GM18502 (cell line): ENCODE measurements at regions not wholly inside any gene's neighbourhood (a gene's known extent, or its start where the extent isn't known, plus 50 kb on each side); places are given as distances from the start of the nearest gene placed in this dataset.

Experiments
- ATAC-seq: cut with Tn5 transposase; IDR thresholded peaks from one replicate; pipeline ENCODE4 v1.9.1; 2021; ENCODE audit warnings: mild to moderate bottlenecking; ENCODE audit not compliant: unreplicated experiment, poor library complexity

DNA sequence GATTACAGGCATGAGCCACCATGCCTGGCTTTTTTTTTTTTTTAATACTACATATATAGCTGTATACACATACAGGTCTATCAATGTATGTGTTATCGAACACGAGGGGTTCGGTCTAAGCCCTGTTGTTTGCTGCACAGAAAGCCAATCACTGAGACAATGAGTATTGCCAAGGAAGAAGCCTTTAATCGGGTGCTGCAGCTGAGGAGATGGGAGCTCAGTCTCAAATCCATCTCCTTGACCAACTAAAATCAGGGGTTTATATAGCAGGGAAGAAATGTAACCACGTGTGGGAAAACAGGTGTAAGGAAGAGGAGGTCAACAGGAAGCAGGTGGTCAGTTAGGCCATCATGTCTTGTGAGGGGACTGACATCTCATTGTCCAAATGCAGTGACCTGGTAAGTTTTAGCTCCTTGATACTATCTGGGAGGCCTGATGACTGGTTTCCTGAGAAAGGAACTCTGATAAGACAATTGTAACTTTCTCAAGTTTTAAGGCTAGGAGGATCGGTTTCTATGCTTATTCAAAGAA lies 80.9 kb upstream of the MAP1LC3B2 start:
- ATAC-seq, result no peak

- ATAC-seq, result no peak
These were observed 78.9 kb upstream of the MAP1LC3B2 start for GRCh38 chr12:116480210-116480810.

DNA sequence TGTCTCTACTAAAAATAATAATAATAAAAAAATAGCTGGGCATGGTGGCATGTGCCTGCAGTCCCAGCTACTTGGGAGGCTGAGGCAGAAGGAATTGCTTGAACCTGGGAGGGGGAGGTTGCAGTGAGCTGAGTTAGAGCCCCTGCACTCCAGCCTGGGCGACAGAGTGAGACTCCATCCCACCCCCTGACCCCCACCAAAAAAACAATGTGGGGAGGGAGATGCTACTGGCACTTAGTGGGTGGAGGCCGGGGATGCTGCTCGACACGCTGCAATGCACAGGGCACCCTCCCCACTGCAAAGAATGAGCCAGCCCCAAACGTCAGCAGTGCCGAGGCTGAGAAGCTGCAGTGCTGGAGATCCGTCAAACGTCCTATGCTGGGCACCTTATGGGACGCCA lies 77.5 kb upstream of the MAP1LC3B2 start:
- ATAC-seq, result no peak

DNA sequence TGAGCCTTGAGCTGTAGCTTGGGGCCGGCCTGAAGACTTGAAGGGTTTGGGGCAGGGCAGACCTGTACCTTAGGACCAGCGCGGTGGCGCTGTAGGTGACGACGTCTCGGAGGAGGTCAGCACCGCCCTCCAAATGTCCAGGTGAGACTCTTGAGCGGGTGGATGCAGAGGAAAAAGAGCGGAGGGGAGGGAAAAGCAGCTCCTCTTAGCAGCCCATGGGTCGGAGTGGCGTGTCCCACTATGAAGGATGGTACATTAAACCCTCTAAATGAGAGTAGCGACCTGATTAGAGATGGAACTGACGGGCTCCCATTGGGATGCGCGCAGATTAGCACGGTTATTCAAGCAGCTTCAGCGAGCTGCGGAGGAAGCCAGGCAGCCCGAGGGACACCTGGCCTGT lies 77.0 kb upstream of the MAP1LC3B2 start:
- ATAC-seq, result no peak

DNA sequence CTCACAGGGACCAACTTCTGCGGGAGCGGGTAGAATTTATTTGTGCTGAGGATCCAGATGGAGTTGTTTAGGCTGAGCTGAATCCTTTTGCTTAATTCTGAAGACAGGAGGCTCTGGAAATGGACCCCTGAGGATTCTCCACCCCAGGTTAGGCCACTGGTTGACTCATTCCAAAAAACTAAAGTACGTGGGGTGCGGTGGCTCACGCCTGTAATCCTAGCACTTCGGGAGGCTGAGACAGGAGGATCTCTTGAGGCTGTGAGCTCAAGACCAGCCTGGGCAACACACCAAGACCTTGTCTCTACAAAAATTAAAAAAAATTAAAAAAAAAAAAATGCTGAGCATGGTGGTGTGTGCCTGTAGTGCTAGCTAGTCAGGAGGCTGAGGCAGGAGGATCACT lies 76.3 kb upstream of the MAP1LC3B2 start:
- ATAC-seq, result no peak

- no peak for ATAC-seq
These were observed 75.0 kb upstream of the MAP1LC3B2 start for GRCh38 chr12:116483959-116484750.

DNA sequence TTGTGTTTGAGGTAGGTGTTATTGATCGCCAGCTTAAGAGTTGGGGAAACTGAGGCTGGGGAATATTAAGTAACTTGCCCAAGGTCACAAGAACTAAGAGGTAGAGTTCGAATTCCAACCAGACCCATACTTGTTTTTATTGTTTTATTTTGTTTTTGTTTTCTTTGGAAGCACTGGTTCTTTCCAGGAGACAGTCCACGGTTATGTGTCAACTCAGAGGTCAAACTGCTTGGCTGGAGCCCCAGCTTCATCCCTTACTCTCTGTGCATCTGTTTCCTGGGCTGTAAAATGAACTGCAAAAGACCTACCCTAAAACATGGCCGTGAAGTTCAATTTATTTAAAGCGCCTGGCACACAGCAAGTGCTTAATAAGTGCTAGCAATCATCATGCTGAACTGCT lies 74.4 kb upstream of the MAP1LC3B2 start:
- no peak for ATAC-seq

DNA sequence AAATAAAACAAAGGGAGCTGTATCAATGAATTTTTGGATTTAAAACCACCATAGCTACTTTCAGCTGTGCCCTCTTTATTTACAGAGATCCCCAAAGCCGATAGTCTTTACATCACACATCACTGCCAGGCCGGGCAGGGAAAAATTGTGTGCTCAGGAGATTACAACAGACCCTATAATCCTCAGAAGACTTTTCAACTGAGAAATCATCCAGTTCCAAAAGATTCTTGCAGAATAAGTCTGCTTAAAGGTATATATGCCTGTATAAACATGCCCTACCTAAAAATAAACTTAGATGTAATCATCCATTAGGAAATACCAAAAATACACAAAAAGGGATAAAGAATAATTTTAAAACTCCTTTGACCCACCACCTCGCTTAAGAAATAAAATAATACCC lies 70.1 kb upstream of the MAP1LC3B2 start:
- ATAC-seq, result no peak

DNA sequence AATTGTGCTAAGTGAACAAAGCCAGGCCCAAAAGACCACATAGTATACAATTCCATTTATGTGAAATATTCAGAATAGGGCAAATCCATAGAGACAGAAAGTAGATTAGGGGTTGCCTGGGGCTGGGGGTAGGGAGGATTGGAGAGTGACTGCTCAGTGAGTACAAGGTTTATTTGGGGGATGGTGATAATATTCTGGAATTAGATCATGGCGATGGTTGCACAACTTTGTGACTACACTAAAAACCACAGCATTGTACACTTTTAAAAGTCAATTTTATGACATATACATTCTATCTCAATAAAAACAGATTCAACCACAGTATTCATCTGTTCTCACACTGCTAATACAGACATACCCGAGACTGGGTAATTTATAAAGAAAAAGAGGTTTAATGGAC lies 68.7 kb upstream of the MAP1LC3B2 start:
- no peak for ATAC-seq

- no peak for ATAC-seq
These were observed 66.4 kb upstream of the MAP1LC3B2 start for GRCh38 chr12:116492703-116493324.

DNA sequence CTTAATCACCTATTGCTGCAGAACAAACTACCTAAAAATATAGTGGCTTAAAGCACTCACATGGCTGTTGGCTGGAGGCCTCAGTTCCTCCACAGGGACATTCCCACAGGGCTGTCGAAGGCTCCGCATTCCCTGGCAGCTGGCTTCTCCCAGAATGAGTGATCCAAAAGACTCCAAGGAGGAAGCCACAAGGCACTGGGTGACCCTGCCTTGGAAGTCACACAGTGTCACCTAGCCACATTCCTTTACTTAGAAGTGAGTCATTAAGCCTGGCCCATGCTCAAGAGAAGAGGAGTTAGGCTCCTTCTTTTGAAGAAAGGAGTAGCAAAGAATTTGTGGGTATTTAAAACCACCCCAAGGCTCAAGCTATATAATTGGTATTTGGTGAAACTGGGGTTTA lies 63.9 kb upstream of the MAP1LC3B2 start:
- no peak for ATAC-seq

GRCh38 chr12:116497051-116497591 lies 62.1 kb upstream of the MAP1LC3B2 start:
- ATAC-seq, result no peak

GRCh38 chr12:116498471-116498870 lies 60.7 kb upstream of the MAP1LC3B2 start:
- no peak for ATAC-seq

DNA sequence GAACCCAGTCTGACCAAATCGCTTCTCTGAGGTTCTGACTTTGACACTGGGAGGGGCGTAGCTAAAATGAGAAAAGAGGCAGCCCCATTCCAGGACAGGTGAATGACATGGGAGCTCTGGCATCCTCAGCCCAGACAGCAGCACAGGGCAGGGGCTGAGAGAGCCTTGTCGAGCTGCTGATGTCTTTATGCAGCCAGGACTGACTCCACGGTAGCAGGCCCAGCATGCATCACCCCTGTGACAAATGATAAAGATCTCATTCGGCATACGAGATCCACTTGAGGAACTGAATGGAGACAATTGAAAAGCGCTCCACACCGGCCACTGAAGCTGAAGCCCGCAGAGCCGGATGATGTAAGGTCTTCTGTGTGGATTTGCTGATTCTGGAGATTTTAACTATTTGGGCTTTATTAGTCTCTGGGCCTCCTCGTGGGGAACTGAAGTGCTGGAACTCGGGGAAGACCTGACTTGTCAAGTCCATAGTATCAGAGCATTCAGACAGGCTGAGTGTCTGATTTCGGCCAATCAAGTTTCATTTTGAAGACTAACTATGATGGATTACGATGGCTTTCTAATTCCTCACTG lies 56.9 kb upstream of the MAP1LC3B2 start:
- no peak for ATAC-seq

DNA sequence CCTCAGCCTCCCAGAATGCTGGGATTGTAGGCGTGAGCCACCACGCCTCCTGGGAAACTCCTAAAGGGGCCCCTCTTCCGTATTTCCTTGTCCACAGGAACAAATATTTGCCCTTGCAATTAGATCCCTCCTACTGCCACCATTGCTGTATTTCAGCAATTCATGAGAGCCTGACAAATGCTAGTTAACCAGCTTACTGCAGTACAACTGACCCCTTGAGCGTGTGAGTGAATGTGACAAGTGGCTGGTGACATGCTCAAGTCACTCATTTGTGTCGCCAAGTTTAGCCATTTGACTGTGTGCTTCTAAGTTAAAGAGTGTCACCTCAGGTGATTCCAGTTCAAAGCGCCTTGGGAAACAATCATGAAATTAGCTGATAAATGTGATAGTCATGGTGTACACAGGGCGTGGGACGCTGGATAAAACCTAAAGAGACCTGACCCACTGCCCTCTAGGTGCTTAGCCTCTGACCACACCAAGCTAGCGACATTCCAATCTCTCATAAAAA lies 56.1 kb upstream of the MAP1LC3B2 start:
- no peak for ATAC-seq

GRCh38 chr12:116504438-116504837 lies 54.7 kb upstream of the MAP1LC3B2 start:
- no peak for ATAC-seq

DNA sequence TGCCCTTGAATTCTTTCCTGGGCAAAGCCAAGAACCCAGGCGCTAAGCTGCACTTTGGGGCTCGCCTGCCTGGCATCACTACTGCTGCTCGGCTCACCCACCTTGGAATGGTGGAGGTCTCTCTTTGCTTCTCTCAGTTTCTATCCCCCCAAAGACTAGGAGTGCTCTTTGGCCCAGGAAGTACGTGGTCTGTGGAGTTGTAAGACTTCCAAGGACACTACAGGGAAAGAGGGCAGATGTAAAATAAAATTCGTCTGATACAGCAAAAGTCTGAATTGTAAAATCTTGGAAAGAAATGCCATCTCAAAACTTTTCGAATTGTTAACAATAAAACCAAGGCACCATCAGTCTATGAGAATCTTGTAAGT lies 52.5 kb upstream of the MAP1LC3B2 start:
- no peak for ATAC-seq

DNA sequence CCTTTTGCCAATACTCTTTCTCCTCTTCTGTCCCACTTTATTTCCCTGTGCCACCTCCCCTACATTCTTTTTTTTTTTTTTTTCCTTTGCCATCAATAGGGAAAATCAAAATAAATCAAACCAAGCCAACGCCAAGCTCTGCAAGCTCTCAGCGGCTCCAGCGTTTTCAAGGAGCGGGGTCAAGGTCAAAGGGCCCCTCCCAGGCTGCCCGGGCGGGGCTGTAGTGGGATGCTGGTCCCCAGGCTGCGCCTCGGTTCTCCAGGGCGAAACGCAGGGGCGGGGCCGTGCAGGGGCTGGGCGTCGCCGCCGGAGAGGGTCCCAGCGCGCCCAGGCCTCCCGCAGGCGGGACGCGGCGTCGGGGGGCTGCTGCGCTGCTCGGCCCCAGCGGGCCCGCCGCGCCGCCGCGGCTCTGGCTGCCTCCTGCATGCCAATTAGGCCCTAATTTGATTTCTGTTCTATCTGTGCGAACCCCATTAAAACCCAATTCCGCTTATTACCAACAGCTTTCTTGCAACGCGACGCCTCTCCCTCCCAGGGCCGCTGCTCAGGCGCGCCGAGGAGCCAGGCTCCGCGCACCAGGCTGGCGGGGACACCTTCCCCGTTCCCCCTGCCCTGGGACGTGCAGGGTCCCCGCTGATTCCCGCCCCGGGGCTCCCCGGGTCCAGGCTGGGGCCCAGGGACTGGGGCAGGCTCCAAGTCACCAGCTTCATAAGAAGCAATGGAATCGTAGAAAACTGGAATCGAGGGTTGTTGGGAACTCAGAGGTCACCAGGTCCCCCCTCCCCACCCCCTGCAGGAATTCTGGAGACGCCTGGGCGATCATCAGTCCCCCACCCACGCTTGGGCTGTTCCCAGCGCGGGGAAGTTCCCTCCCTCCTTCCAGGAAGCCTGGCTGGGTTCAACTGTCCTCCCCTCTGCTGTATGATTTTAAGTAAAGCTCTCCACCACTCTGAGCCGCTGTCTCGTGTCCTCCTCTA lies 50.7 kb upstream of the MAP1LC3B2 start:
- ATAC-seq, result no peak
